Esophagus squamous epithelium (tissue), 5 donors: ENCODE measurements at regions not wholly inside any gene's neighbourhood (a gene's known extent, or its start where the extent isn't known, plus 50 kb on each side); places are given as distances from the start of the nearest gene placed in this dataset.

Experiments
- DNase-seq: peaks from one replicate; lab custom pipeline; 2025; lab: John Stamatoyannopoulos, UW
- H3K27ac ChIP-seq, 4 donors: fragments of 200-600 bp; sonication (generic); one replicate each; pipeline ENCODE4 v1.5.1; 2016 to 2019; ENCODE audit warnings: mild to moderate bottlenecking in 1 of 4
- H3K27me3 ChIP-seq, 4 donors: fragments of 200-600 bp; sonication (generic); 1 replicate in 3 of 4; 2 replicates in 1 of 4; pipeline versions ENCODE4 v1.5.1 to v1.6.0; 2017 to 2021; ENCODE audit warnings: antibody characterized with exemption in 1 of 4
- H3K36me3 ChIP-seq, 3 donors: fragments of 200-600 bp; sonication (generic); one replicate each; pipeline ENCODE4 v1.5.1; 2016 to 2019
- H3K4me1 ChIP-seq, 3 donors: fragments of 200-600 bp; sonication (generic); one replicate each; pipeline ENCODE4 v1.5.1; 2017 to 2019
- H3K4me3 ChIP-seq, 4 donors: fragments of 200-600 bp; sonication (generic); 1 replicate in 3 of 4; 2 replicates in 1 of 4; pipeline ENCODE4 v1.5.1; 2016 to 2019; ENCODE audit warnings: mild to moderate bottlenecking in 2 of 4, moderate library complexity in 1 of 4
- H3K9me3 ChIP-seq, 3 donors: fragments of 200-600 bp; sonication (generic); one replicate each; pipeline ENCODE4 v1.5.1; 2016 to 2019
- CTCF ChIP-seq, 6 experiments: fragments of 450-650 bp in 4 of 6; fragments of 200-600 bp in 2 of 6; sonication (generic) in 2 of 6; IDR thresholded peaks; one replicate each; pipeline ENCODE4 v1.5.1; 2016 to 2019; ENCODE audit warnings: antibody characterized with exemption in 6 of 6, mild to moderate bottlenecking in 4 of 6, moderate library complexity in 4 of 6
- POLR2A ChIP-seq, 4 donors: fragments of 450-650 bp; IDR thresholded peaks; one replicate each; pipeline ENCODE4 v1.6.1; 2017; ENCODE audit warnings: antibody characterized with exemption in 4 of 4, mild to moderate bottlenecking in 4 of 4, moderate library complexity in 3 of 4
- WGBS, 2 donors: methylation state at CpG; one replicate each; pipeline ENCODE4 v1.1.5; 2018; 5-methylcytosine and 5-hydroxymethylcytosine counted together
- intact Hi-C: fragments of 100-400 bp; cut with DNase I; formaldehyde crosslinking; loops from one replicate; pipeline ENCODE4 v1.15.0; 2022
- donor health status: DM: yes; HTN: yes; CAD: no.

- Histone ChIP-seq H3K9me3 (no peaks in the 10 kb centered on the region), H3K27me3 (peaks cover 0 to 10% (median 0%) of the 10 kb centered on the region in 4 donors), H3K36me3 (no peaks in the 10 kb centered on the region), H3K4me3 (peak overlapping the region in 2 of 4 donors; percentile 11 to 19), H3K27ac (peak overlapping the region in 3 of 4 donors; percentile 36 to 93 (median 49)), H3K4me1 (peaks cover 15 to 75% (median 21%) of the 10 kb centered on the region in 3 donors)
- whole genome bisulfite sequencing, 2 donors = 26 to 44% methylated on average over 8 to 21 of the region's 44 CpGs
- DNase-seq = peak; percentile 20
- peak in 5 of 6 experiments; percentile 40 to 59 (median 50) for TF ChIP-seq CTCF (IDR thresholded peaks at IDR 0.05)
- TF ChIP-seq POLR2A (IDR thresholded peaks at IDR 0.05) = no peak
- intact Hi-C loops = loop anchor here (5.0 to 10.0 kb wide), 2 partner anchors 72 to 355 kb away; partner anchors contain the start of gene BCOR
Observed at GRCh38 chrX:40169193-40170101, 71.7 kb upstream of the BCOR start.

GRCh38 chrX:40168480-40169011 lies 70.8 kb upstream of the BCOR start:
- 81% methylated on average over 8 of the region's 39 CpGs; no CpG with 5 or more reads in 1 of the 2 donors for WGBS, 2 donors
- no peak for DNase-seq
- TF ChIP-seq POLR2A (IDR thresholded peaks at IDR 0.05) (no peak), CTCF (IDR thresholded peaks at IDR 0.05) (no peak)
- Histone ChIP-seq H3K9me3 (no peaks in the 10 kb centered on the region), H3K4me3 (peak overlapping the region in 2 of 4 donors; percentile 37 to 58), H3K27me3 (peaks cover 0 to 5% (median 0%) of the 10 kb centered on the region in 4 donors), H3K36me3 (no peaks in the 10 kb centered on the region), H3K4me1 (peaks cover 15 to 66% (median 17%) of the 10 kb centered on the region in 3 donors), H3K27ac (peak overlapping the region in 3 of 4 donors; percentile 22 to 33 (median 26))
- intact Hi-C loops = no loop called here

GRCh38 chrX:40167850-40168479 lies 70.2 kb upstream of the BCOR start:
- TF ChIP-seq CTCF (IDR thresholded peaks at IDR 0.05) = no peak
- TF ChIP-seq POLR2A (IDR thresholded peaks at IDR 0.05) = no peak
- H3K4me3 ChIP-seq = peak overlapping the region; percentile 18 to 58 (median 40)
- 4 to 21% methylated on average over 8 to 27 of the region's 46 CpGs for WGBS, 2 donors
- H3K27ac ChIP-seq = peak overlapping the region in 2 of 4 donors; percentile 22 to 33
- H3K36me3 ChIP-seq = no peaks in the 10 kb centered on the region
- H3K4me1 ChIP-seq = peaks cover 15 to 60% (median 15%) of the 10 kb centered on the region in 3 donors
- no peak for DNase-seq
- intact Hi-C loops = no loop called here
- H3K27me3 ChIP-seq = peaks cover 0 to 5% (median 0%) of the 10 kb centered on the region in 4 donors
- H3K9me3 ChIP-seq = no peaks in the 10 kb centered on the region

GRCh38 chrX:40167233-40167849 lies 69.6 kb upstream of the BCOR start:
- Histone ChIP-seq H3K27ac (peak overlapping the region in 2 of 4 donors; percentile 15 to 33), H3K4me1 (peaks cover 12 to 55% (median 15%) of the 10 kb centered on the region in 3 donors), H3K27me3 (peaks cover 0 to 5% (median 0%) of the 10 kb centered on the region in 4 donors), H3K9me3 (no peaks in the 10 kb centered on the region), H3K4me3 (peak overlapping the region; percentile 18 to 58 (median 40)), H3K36me3 (no peaks in the 10 kb centered on the region)
- DNase-seq = no peak
- TF ChIP-seq POLR2A (IDR thresholded peaks at IDR 0.05) = no peak
- TF ChIP-seq CTCF (IDR thresholded peaks at IDR 0.05) = no peak
- intact Hi-C loops = no loop called here
- 6 to 11% methylated on average over 8 to 28 of the region's 41 CpGs for WGBS, 2 donors
